AG09319 (cell line): ENCODE measurements at regions not wholly inside any gene's neighbourhood (a gene's known extent, or its start where the extent isn't known, plus 50 kb on each side); places are given as distances from the start of the nearest gene placed in this dataset.
"Not testable (repeated sequence)": the region's sequence is repeated elsewhere in the genome, so short reads cannot be mapped to it uniquely, and the experiment has no call there.

ENCODE experiments used
- DNase-seq: peaks from one replicate; pipeline ENCODE4 v3.0.0-alpha.2; 2010; ENCODE audit warnings: low read depth; ENCODE audit errors: extremely low read depth
- TF ChIP-seq, protein P1 (sequence below): IDR thresholded peaks from 2 replicates; pipeline ENCODE4 v1.5.1; 2011; ENCODE audit warnings: low read depth, mild to moderate bottlenecking, inconsistent platforms, low read length, moderate library complexity

DNA sequence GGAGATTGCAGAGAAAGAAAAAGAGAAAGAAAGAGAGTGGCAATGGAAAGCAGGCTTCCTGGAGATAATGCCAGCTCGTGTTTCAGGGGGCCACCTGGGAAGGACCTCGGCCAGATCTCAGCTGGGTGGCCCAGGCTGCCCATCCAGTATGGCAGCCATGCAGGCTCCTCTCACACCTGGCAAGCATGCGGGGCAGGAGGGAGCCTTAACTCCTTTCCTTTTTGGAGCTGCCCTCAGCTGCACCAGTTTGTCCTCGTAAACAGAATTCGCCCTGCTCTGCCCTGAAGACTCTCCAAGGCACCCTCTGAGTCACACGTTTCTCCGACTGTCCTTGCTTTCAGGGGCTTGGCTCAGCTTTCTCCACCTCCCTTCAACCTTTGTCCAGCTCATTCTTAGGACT, 59.5 kb upstream of the IGFBP5 start:
- TF ChIP-seq, protein P1, sequence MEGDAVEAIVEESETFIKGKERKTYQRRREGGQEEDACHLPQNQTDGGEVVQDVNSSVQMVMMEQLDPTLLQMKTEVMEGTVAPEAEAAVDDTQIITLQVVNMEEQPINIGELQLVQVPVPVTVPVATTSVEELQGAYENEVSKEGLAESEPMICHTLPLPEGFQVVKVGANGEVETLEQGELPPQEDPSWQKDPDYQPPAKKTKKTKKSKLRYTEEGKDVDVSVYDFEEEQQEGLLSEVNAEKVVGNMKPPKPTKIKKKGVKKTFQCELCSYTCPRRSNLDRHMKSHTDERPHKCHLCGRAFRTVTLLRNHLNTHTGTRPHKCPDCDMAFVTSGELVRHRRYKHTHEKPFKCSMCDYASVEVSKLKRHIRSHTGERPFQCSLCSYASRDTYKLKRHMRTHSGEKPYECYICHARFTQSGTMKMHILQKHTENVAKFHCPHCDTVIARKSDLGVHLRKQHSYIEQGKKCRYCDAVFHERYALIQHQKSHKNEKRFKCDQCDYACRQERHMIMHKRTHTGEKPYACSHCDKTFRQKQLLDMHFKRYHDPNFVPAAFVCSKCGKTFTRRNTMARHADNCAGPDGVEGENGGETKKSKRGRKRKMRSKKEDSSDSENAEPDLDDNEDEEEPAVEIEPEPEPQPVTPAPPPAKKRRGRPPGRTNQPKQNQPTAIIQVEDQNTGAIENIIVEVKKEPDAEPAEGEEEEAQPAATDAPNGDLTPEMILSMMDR = no peak
- DNase-seq = no peak

DNA sequence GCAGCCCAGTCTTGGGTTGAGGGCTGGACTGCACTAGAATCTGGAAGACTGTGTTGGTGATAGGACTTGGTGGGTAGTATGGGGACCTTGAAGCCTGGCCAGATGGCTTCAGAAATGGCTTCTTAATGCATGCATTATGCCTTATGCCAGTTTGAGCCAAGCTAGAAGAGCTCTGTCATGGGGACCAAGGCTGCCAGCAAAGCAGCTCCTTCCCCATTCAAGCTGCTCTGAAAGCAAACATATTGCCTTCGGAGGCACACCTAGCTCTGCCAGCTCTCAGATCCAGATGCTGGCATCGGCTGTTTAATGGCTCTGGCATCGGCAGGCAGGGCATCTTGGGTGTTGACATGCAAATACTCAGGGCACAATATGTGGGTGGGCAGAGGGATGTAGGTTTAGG, 59.0 kb upstream of the IGFBP5 start:
- TF ChIP-seq, protein P1 = no peak
- no peak for DNase-seq

DNA sequence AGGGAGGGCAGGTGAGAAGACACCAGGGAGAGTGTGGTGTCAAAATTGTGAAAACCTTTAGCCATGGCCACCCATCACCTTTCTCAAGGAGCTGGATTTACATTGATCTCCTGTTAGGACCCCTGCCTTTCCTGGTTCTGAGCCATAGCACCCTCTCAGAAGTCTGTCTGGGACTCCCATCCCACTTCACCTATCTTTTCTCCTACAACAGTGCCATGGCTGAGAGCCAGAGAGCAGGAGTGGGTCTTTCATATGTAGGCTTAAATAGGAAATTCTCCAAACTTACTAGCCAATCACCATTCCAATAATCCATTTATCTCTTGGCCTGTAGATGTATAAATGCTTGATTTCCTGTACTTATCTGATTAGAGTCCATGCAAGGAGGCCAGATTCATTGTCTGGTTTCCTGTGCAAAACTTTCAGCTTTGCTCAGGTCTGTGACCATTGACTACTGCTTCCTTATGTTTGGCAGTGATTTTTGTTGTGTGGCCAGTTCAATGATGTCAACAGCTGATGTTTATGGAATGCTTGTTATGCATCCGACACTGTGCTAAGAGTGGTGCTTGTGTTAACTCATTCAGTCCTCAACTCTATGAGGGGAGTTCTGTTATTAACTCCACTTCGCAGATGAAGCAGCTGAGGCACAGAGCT, 57.6 kb upstream of the IGFBP5 start:
- TF ChIP-seq, protein P1 = no peak
- DNase-seq = no peak

DNA sequence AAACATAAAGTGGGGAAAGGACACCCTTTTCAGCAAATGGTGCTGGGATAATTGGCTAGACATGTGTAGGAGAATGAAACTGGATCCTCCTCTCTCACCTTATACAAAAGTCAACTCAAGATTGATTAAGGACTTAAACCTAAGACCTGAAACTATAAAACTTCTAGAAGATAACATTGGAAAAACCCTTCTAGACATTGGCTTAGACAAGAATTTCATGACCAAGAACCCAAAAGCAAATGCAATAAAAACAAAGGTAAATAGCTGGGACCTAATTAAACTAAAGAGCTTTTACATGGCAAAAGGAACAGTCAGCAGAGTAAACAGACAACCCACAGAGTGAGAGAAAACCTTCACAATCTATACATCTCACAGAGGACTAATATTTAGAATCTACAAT, 55.4 kb upstream of the IGFBP5 start:
- DNase-seq = not testable (repeated sequence)

DNA sequence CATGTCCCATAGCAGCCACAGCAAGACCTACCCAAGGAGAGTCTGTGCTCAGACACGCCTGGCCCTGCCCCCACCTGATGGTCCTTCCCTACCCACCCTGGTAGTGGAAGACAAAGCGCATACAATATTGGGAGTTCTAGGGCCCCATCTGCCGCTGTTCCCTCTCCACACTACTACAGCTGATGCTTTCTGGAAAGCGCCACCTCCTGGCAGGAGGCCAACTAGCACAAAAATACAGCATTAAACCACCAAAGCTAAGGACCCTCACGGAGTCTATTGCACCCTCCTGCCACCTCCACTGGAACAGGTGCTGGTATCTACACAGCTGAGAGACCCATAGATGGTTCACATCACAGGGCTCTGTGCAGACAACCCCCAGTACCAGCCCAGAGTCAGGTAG, 50.9 kb upstream of the IGFBP5 start:
- DNase-seq = not testable (repeated sequence)

DNA sequence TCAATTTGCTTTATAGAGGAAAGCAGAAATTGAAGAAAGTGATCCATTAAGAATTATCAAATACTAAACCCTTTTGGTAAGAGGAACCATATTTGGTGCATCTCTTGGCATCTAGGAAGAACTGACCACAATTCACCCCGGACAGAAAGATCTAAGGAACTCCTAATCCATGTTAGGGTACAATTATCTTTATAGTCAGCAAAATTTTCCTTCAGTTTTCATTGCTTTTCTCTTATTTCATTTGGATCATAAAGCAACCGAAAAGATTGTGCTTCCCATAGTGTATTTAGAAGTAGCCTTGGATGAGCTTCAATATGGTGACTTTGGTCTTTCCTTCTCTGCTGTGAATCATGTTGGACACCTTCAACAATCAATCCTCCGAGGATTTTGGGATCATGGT, 50.1 kb upstream of the IGFBP5 start:
- no peak for DNase-seq

More for the DNA sequence above, 50.1 kb upstream of the IGFBP5 start:
- TF ChIP-seq, protein P1 = no peak
